HS-5 (cell line): ENCODE measurements at regions not wholly inside any gene's neighbourhood (a gene's known extent, or its start where the extent isn't known, plus 50 kb on each side); places are given as distances from the start of the nearest gene placed in this dataset.
"Not testable (repeated sequence)": the region's sequence is repeated elsewhere in the genome, so short reads cannot be mapped to it uniquely, and the experiment has no call there.

Source experiments
- DNase-seq: peaks from one replicate; pipeline ENCODE4 v3.0.0-alpha.2; 2012; ENCODE audit warnings: low read depth

- no peak for DNase-seq
Observed at GRCh38 chr6:144653885-144654505, 368.9 kb downstream of the UTRN start.

GRCh38 chr6:144654506-144654905 lies 369.4 kb downstream of the UTRN start:
- no peak for DNase-seq

DNA sequence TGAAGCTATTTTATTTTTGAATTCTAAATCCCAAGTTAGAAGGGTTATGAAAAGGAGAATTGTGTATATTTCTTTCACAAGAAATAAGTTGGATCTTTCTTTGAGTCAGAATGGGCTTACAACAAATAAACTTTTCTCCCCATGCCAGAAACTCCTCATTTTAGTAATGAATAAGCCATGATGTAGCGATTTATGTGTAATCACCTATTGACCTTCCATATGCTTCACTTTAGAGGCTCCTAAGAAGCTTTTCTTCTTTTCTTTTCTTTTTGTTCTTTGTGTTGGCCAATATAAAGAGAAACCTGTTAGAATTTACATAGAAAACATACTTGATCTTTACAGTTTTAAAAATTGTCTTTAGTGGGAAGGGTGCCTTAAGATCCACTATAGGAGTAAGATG lies 370.2 kb downstream of the UTRN start:
- DNase-seq: no peak

- no peak for DNase-seq
Observed at GRCh38 chr6:144657691-144658090, 372.6 kb downstream of the UTRN start.

DNA sequence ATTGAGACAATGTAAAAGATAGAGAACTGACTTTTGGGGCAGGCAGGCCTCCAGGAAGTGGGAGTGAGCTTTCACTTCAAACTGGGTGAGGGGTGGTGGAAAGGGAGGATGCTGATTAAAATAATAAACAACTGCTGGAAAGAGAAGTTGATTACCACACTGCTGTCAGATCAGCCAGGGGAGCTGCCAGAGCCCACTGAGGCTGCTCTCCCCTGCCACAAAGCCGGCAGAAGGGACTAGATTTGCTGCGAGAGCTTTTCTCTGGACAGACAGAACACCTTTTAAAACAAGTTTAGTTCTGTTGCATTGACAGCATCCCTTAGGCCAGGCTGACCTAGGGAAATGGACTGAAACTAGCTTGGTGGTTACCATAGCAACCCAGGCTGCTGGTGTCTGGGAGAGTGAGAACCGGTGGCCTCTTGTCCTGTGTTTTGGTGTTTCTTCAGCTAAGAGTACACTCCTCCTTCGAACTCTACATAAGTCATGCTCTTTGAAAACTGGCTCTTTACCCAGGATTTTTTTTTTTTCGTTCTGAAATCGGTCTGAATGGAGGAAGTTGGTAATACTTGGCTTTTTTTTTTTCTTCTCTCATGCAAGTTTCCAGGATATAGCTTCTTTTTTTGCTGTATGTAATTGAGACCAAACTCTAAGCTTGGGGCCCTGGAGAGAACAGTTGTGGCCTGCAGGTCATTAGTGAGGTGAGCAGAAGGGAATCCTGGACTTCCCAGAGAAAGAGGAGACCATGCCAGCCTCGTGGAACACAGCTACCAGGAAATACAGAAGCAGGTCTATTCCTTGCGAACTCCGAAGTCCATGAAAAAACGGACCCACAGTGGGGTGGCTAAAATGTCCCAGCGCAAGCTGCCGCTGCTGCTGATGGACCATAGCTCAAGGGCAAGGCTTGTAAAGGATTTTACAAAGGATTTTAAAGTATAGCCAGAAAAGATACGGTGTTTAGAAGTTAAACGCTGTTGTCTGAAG lies 374.4 kb downstream of the UTRN start:
- no peak for DNase-seq

- DNase-seq: no peak
Observed at GRCh38 chr6:144660561-144661115, 375.5 kb downstream of the UTRN start.

DNA sequence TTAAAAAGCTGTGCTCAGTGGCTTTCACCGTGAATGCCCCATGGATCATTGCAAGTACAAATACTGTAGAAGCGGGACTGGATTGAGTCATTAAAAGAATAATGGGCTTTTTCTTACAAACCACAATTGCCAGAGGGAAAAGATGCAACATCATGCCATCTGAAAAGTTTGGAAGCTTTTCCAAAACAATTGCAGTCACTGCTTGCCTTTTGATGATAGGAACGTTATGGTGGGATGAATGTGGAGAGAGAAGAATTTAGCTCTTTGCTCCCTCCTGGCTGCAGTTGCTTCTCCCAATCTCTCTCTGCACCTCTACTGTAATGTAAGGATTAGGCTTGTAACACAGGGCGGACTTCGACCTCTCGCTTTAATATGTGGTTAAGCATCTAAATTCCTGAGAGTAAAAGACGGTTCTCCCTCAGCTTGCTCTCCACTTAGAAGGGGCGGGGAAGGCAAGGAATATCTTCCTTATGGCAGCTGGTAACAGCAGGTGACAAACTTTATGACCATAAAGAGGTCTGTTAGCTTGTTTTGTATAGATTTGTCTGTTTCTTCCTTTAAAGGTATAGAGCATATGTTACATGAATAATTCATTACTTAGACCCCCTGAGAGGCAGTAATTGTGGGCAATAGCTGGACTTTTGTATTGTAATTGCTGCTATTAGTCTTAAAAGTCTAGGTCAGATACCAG lies 376.1 kb downstream of the UTRN start:
- no peak for DNase-seq

GRCh38 chr6:144662812-144663365 lies 377.8 kb downstream of the UTRN start:
- DNase-seq: no peak

DNA sequence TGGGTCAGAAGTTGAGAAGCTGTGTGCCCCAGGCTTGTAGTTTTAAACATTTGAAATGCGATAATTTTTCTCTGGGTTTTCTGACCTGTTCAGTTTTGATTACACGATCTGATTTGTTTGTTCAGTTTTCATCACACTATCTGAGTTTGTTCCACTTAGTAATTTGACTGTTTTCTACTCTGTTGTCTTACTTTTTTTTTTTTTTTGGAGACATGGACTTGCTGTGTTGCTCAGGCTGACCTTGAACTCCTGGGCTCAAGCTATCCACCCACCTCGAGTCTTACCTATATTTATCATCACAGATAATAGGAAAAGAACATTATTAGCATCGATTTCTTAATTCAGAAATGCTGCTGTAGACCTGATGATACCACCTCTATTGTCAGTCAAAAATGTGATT lies 379.1 kb downstream of the UTRN start:
- no peak for DNase-seq

- no peak for DNase-seq
Observed at GRCh38 chr6:144664947-144665346, 379.8 kb downstream of the UTRN start.

GRCh38 chr6:144665932-144666450 lies 380.9 kb downstream of the UTRN start:
- DNase-seq: no peak

GRCh38 chr6:144666781-144667180 lies 381.6 kb downstream of the UTRN start:
- no peak for DNase-seq

DNA sequence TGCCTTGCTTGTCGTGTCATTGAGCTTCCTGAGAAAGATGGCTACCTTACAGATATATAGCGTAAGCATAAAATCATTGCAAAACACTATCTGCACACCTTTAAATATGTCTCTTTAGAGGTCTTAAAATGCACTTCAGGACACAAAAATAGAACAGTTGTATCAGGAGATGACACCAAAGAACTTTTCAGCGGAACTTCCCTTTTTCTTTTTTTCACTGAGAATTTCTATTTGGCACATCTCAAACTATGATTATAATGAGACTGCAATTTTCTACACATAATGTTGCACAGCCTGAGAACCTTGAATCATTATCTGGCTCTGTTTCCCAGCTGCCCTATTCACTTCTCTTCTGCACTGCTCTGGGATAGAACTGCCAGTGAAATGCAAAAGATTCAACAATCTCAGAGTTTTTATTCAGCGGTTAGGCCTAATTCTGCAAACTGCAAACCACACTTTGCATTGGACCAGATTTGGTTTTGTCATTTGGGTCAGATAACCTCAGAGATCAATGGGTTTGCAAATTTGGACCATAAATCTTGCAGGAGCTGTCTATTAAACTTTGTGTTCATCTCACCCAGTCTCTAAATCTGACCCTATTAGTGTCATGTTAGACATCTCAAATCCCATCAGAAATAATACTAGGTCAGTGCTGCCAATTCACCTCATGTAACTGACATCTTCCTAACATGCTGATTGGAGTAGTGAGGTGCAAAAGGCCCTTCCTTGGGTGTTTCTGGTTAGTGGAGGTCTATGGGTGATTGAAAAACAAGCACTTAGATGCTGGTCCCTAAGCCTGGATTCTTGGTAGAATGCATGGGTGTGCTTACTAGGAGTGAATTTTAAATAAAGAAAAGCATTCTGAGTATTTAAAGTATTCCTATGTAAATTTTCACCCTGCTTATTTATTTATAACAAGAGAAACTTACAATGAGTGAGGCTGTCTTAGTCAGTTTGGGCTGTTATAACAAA lies 382.7 kb downstream of the UTRN start:
- DNase-seq: no peak

GRCh38 chr6:144670259-144670658 lies 385.1 kb downstream of the UTRN start:
- DNase-seq: not testable (repeated sequence)

- DNase-seq: no peak
Observed at GRCh38 chr6:144673807-144674206, 388.7 kb downstream of the UTRN start.

GRCh38 chr6:144675231-144675861 lies 390.2 kb downstream of the UTRN start:
- DNase-seq: no peak

- not testable (repeated sequence) for DNase-seq
Observed at GRCh38 chr6:144676310-144676709, 391.2 kb downstream of the UTRN start.

- not testable (repeated sequence) for DNase-seq
Observed at GRCh38 chr6:144677263-144677662, 392.1 kb downstream of the UTRN start.

DNA sequence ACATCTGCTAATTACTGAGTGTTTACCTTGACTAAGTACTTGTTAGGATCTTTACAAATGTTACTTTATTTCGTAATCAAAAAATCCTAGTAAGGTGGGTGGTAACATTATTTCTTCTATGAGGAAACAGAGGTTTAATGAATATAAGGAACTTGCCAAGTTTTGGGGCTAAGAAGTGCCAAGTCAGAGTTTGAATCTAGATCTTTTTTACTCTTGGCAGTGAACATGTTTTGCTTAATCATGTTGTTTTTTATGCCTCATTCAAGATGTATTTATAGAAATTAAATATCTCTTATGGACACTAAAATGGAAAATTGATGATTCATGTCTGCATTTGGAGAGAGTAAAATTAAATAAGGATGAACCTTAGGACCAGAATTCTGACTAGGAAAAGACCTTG lies 393.7 kb downstream of the UTRN start:
- no peak for DNase-seq

- DNase-seq: no peak
Observed at GRCh38 chr6:144681334-144681733, 396.2 kb downstream of the UTRN start.
